Ovary (tissue), 3 donors: ENCODE measurements at regions not wholly inside any gene's neighbourhood (a gene's known extent, or its start where the extent isn't known, plus 50 kb on each side); places are given as distances from the start of the nearest gene placed in this dataset.

ENCODE experiments used
- EP300 ChIP-seq: sonication (generic); formaldehyde crosslinking; IDR thresholded peaks from one replicate; pipeline ENCODE4 v1.6.1; 2017; ENCODE audit warnings: antibody characterized with exemption
- POLR2A ChIP-seq: fragments of 450-650 bp; IDR thresholded peaks from one replicate; pipeline ENCODE4 v1.6.1; 2017; ENCODE audit warnings: antibody characterized with exemption, mild to moderate bottlenecking, moderate library complexity
- TF ChIP-seq, protein P1 (sequence below), 3 donors: fragments of 450-650 bp in 2 of 3; fragments of 200-600 bp in 1 of 3; IDR thresholded peaks; one replicate each; pipeline versions ENCODE4 v1.5.1 to v1.8.0; 2016 to 2022; ENCODE audit warnings: antibody characterized with exemption in 3 of 3, mild to moderate bottlenecking in 1 of 3
- donor health status: DM: no; HTN: no; CAD: no.

DNA sequence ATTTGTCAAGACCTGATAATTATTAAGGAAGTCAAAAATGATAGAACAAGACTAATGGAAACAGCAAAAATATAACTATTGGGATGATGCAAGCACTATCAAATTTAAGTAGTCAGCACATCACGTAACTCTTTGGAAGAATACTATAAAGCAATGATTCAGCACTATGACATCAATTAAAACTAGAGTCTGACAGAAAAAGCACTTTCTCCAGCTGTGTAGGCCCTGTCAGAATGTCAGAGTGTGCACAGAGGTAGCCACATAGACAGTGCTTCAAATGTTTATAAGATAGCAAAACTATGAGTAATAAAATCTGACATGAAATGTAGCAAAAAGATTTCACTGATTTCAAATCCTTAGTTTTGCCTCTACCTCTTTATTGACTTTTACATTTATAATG, 1226.6 kb upstream of the ADGRL3 start:
- TF ChIP-seq, protein P1, sequence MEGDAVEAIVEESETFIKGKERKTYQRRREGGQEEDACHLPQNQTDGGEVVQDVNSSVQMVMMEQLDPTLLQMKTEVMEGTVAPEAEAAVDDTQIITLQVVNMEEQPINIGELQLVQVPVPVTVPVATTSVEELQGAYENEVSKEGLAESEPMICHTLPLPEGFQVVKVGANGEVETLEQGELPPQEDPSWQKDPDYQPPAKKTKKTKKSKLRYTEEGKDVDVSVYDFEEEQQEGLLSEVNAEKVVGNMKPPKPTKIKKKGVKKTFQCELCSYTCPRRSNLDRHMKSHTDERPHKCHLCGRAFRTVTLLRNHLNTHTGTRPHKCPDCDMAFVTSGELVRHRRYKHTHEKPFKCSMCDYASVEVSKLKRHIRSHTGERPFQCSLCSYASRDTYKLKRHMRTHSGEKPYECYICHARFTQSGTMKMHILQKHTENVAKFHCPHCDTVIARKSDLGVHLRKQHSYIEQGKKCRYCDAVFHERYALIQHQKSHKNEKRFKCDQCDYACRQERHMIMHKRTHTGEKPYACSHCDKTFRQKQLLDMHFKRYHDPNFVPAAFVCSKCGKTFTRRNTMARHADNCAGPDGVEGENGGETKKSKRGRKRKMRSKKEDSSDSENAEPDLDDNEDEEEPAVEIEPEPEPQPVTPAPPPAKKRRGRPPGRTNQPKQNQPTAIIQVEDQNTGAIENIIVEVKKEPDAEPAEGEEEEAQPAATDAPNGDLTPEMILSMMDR (IDR thresholded peaks at IDR 0.05): no peak
- no peak for TF ChIP-seq EP300
- TF ChIP-seq POLR2A: no peak
